ENCODE measurements at regions not wholly inside any gene's neighbourhood (a gene's known extent, or its start where the extent isn't known, plus 50 kb on each side); places are given as distances from the start of the nearest gene placed in this dataset.

DNA sequence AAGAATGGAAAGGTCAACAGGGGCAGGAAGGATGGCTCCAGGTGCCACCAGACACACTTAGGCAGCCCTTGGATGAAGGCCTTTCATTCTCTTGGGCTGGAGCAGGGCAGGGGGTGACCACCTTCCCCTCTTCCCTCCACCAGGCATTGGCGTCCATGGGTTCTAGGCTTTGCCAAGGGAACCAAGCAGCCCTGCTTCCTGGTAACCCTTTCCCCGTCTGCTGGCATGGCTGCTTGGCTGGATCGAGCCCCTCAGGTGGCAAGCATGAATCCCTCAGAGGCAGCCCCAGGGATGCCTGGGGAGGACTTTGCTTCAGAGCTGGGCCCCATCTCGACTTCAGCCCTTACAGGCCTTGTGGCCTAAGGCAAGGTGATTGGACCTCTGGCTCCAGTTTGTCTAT, 185.1 kb upstream of the SYT13 start:
- no peak for TF ChIP-seq FOXM1 (IDR thresholded peaks at IDR 0.05; ENCODE audit: borderline replicate concordance)
- TF ChIP-seq HDGF (IDR thresholded peaks at IDR 0.05; ENCODE audit: borderline replicate concordance): no peak
- TF ChIP-seq FOXK2 (IDR thresholded peaks at IDR 0.05): no peak
- no peak for TF ChIP-seq LEF1 (IDR thresholded peaks at IDR 0.05; ENCODE audit: borderline replicate concordance)
- no peak for TF ChIP-seq L3MBTL2 (conservative IDR thresholded peaks at IDR 0.05)
- no peak for TF ChIP-seq ELF4 (IDR thresholded peaks at IDR 0.05)
- TF ChIP-seq TARDBP (IDR thresholded peaks at IDR 0.05): no peak
- TF ChIP-seq NFRKB (IDR thresholded peaks at IDR 0.05): no peak
- TF ChIP-seq ZNF384 (IDR thresholded peaks at IDR 0.05): no peak
- no peak for TF ChIP-seq SUZ12 (IDR thresholded peaks at IDR 0.05)
- no peak for TF ChIP-seq FOXA1 (IDR thresholded peaks at IDR 0.05)
- TF ChIP-seq CTBP1 (IDR thresholded peaks at IDR 0.05; ENCODE audit: borderline replicate concordance): no peak
- TF ChIP-seq, protein P1, sequence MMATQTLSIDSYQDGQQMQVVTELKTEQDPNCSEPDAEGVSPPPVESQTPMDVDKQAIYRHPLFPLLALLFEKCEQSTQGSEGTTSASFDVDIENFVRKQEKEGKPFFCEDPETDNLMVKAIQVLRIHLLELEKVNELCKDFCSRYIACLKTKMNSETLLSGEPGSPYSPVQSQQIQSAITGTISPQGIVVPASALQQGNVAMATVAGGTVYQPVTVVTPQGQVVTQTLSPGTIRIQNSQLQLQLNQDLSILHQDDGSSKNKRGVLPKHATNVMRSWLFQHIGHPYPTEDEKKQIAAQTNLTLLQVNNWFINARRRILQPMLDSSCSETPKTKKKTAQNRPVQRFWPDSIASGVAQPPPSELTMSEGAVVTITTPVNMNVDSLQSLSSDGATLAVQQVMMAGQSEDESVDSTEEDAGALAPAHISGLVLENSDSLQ (IDR thresholded peaks at IDR 0.05): no peak
- no peak for TF ChIP-seq ARNT (IDR thresholded peaks at IDR 0.05)
- TF ChIP-seq SP1 (IDR thresholded peaks at IDR 0.05): no peak
- TF ChIP-seq BHLHE40 (IDR thresholded peaks at IDR 0.05; ENCODE audit: borderline replicate concordance): no peak
- no peak for DNase-seq (ENCODE audit: extremely low spot score)
- POLR2A ChIA-PET: no interaction called here
- CTCF ChIA-PET: no interaction called here

DNA sequence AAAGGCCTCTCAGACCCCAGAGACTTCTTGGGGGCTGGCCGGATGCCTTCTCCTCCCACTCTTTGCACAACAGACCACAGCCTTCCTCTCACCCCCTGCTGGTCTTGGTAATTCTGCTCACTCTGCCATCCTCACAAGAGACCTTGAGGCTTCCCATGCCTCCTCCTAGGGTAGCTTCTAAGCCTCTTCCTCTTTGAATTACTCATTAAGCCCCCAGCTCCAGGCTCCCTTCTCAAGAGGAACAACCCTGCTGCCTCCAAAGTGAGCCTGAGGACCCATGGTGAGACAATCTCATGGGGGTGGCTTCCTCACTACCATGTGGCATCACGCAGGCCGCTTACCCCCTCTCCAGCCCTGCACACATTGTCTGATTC, 184.6 kb upstream of the SYT13 start:
- POLR2A ChIA-PET: no interaction called here
- TF ChIP-seq SUZ12 (IDR thresholded peaks at IDR 0.05): no peak
- no peak for TF ChIP-seq NFRKB (IDR thresholded peaks at IDR 0.05)
- no peak for TF ChIP-seq TARDBP (IDR thresholded peaks at IDR 0.05)
- TF ChIP-seq ARNT (IDR thresholded peaks at IDR 0.05): no peak
- no peak for TF ChIP-seq SP1 (IDR thresholded peaks at IDR 0.05)
- no peak for TF ChIP-seq FOXA1 (IDR thresholded peaks at IDR 0.05)
- no peak for TF ChIP-seq HDGF (IDR thresholded peaks at IDR 0.05; ENCODE audit: borderline replicate concordance)
- TF ChIP-seq BHLHE40 (IDR thresholded peaks at IDR 0.05; ENCODE audit: borderline replicate concordance): no peak
- TF ChIP-seq ELF4 (IDR thresholded peaks at IDR 0.05): no peak
- TF ChIP-seq FOXM1 (IDR thresholded peaks at IDR 0.05; ENCODE audit: borderline replicate concordance): no peak
- no peak for TF ChIP-seq FOXK2 (IDR thresholded peaks at IDR 0.05)
- no peak for TF ChIP-seq LEF1 (IDR thresholded peaks at IDR 0.05; ENCODE audit: borderline replicate concordance)
- no peak for TF ChIP-seq ZNF384 (IDR thresholded peaks at IDR 0.05)
- no peak for TF ChIP-seq CTBP1 (IDR thresholded peaks at IDR 0.05; ENCODE audit: borderline replicate concordance)
- TF ChIP-seq L3MBTL2 (conservative IDR thresholded peaks at IDR 0.05): no peak
- TF ChIP-seq, protein P1 (IDR thresholded peaks at IDR 0.05): no peak
- CTCF ChIA-PET: no interaction called here
- DNase-seq (ENCODE audit: extremely low spot score): no peak

DNA sequence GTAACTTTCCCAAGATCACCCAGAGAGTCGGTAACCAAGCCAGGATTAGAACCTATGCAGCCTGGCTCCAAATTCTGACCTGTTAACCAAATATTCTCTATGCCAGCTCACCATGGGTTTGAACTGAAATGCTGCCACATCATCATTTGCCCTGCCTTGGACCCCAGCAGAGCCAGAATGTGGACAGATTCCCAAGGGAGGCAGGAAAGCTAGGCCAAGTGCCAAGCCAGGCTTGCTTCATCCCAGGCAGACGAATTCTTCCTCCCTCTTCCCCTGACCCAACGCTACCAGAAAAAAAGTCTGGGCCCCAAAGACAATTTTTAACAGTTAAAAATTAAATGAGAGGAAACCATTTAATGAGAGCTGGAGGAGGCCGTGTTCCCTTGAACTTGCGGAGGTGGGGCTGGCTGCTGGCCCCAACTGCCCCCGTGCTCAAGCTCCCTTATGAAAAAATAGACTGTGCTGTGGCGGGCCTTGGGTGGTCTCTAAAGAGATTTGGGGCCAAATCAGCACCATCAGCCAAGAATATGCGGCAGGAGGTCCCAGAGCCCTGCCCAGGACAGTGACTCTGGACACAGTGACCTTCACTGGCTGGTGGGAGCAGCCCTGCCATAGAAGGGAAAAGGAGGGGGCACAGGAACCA, 184.1 kb upstream of the SYT13 start:
- ChIA-PET CTCF (no interaction called here), POLR2A (no interaction called here)
- DNase-seq (ENCODE audit: extremely low spot score): no peak
- TF ChIP-seq FOXM1 (IDR thresholded peaks at IDR 0.05; ENCODE audit: borderline replicate concordance) (no peak), BHLHE40 (IDR thresholded peaks at IDR 0.05; ENCODE audit: borderline replicate concordance) (no peak), L3MBTL2 (conservative IDR thresholded peaks at IDR 0.05) (no peak), FOXK2 (IDR thresholded peaks at IDR 0.05) (no peak), LEF1 (IDR thresholded peaks at IDR 0.05; ENCODE audit: borderline replicate concordance) (no peak), FOXA1 (IDR thresholded peaks at IDR 0.05) (no peak)

DNA sequence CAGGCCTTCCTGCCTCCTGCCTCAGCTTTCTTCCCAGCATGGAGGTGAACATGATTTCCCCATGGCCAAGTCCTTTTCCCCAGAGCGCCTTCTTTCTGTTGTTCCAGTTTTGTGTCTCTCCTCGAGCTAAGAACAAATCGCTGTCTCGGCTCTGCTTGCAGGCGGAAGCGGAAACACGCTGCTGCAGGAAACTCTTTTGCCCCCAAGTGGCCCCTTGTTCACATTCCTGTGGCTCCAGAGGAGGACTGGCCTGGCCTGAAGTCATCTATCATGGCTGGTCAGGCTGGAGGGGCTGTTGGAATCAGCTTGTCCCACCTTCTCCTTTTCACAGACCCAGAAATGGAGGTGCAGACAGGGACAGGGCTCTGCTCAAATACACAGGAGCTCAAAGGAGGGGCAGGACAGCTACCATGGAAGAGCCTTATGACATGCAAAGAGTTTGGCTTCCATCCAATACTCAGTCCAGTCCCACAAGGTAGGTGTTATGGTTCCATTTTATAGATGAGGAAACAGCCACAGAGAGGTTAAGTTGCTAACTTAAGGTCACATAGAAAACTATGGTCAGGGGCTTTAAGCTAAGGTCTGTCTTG, 182.2 kb upstream of the SYT13 start:
- ChIA-PET POLR2A (no interaction called here), CTCF (no interaction called here)
- TF ChIP-seq FOXK2 (IDR thresholded peaks at IDR 0.05) (no peak), SUZ12 (IDR thresholded peaks at IDR 0.05) (no peak), TARDBP (IDR thresholded peaks at IDR 0.05) (no peak), CTBP1 (IDR thresholded peaks at IDR 0.05; ENCODE audit: borderline replicate concordance) (no peak), NFRKB (IDR thresholded peaks at IDR 0.05) (no peak), ZNF384 (IDR thresholded peaks at IDR 0.05) (no peak), FOXA1 (IDR thresholded peaks at IDR 0.05) (no peak), ELF4 (IDR thresholded peaks at IDR 0.05) (no peak), L3MBTL2 (conservative IDR thresholded peaks at IDR 0.05) (no peak), SP1 (IDR thresholded peaks at IDR 0.05) (no peak), HDGF (IDR thresholded peaks at IDR 0.05; ENCODE audit: borderline replicate concordance) (no peak), FOXM1 (IDR thresholded peaks at IDR 0.05; ENCODE audit: borderline replicate concordance) (no peak), BHLHE40 (IDR thresholded peaks at IDR 0.05; ENCODE audit: borderline replicate concordance) (no peak)
- DNase-seq (ENCODE audit: extremely low spot score): no peak

DNA sequence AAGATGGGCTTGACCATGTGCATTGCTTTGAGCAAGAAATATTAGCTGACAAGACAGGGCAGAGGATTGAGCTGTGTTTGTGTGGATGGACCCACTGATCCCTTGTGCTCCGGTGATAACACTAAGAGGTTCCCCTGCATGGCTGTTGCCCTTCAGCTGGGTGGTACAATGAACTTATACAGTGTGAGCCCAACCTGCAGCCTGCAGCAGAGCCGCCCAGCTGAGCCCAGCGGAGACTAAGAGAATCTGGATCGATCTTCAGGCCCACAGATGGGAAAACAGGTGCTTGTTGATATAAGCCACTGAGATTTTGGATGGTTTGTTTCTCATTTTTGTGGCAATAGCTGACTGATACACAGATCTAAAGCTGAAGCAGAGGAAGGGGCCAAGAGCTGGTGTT, 177.4 kb upstream of the SYT13 start:
- ChIA-PET CTCF (interaction anchor here (0.7 to 0.9 kb wide), 2 partner anchors 191 to 308 kb away, joined by 3 to 4 read pairs; no protein-coding TSS in a partner anchor), POLR2A (no interaction called here)
- no peak for DNase-seq (ENCODE audit: extremely low spot score)
- TF ChIP-seq, protein P1 (IDR thresholded peaks at IDR 0.05): no peak
- TF ChIP-seq SP1 (IDR thresholded peaks at IDR 0.05): no peak
- TF ChIP-seq ARNT (IDR thresholded peaks at IDR 0.05): no peak
- no peak for TF ChIP-seq FOXM1 (IDR thresholded peaks at IDR 0.05; ENCODE audit: borderline replicate concordance)
- TF ChIP-seq CTBP1 (IDR thresholded peaks at IDR 0.05; ENCODE audit: borderline replicate concordance): no peak
- TF ChIP-seq FOXA1 (IDR thresholded peaks at IDR 0.05): no peak
- no peak for TF ChIP-seq TARDBP (IDR thresholded peaks at IDR 0.05)
- no peak for TF ChIP-seq SUZ12 (IDR thresholded peaks at IDR 0.05)
- TF ChIP-seq L3MBTL2 (conservative IDR thresholded peaks at IDR 0.05): no peak
- TF ChIP-seq ZNF384 (IDR thresholded peaks at IDR 0.05): no peak
- TF ChIP-seq HDGF (IDR thresholded peaks at IDR 0.05; ENCODE audit: borderline replicate concordance): no peak
- no peak for TF ChIP-seq LEF1 (IDR thresholded peaks at IDR 0.05; ENCODE audit: borderline replicate concordance)
- TF ChIP-seq ELF4 (IDR thresholded peaks at IDR 0.05): no peak
